Activated naive CD4-positive, alpha-beta T cell treated with anti-CD3 and anti-CD28 coated beads, Interleukin-2, amount 10 ng/mL, durations not matched to agents 7 days and 5 days (primary cell): ENCODE measurements at regions not wholly inside any gene's neighbourhood (a gene's known extent, or its start where the extent isn't known, plus 50 kb on each side); places are given as distances from the start of the nearest gene placed in this dataset.
"Not testable (repeated sequence)": the region's sequence is repeated elsewhere in the genome, so short reads cannot be mapped to it uniquely, and the experiment has no call there.

ENCODE experiments used
- CTCF ChIA-PET: fragments of 350-600 bp; sonication (Branson Sonifier 250); formaldehyde crosslinking; loops from one replicate; lab custom pipeline; 2021; ENCODE audit warnings: antibody characterized with exemption; lab: Charles Lee
- DNase-seq: peaks from one replicate; pipeline ENCODE4 v3.0.0-alpha.2; 2020
- H3K27ac Mint-ChIP-seq: one replicate; pipeline ENCODE4 v1.8.0; 2021; ENCODE audit warnings: mild to moderate bottlenecking, moderate library complexity, mixed read lengths
- H3K27me3 Mint-ChIP-seq: one replicate; pipeline ENCODE4 v1.8.0; 2021; ENCODE audit warnings: mild to moderate bottlenecking, mixed read lengths
- H3K36me3 Mint-ChIP-seq: one replicate; pipeline ENCODE4 v1.8.0; 2021; ENCODE audit warnings: mixed read lengths
- H3K4me1 Mint-ChIP-seq: one replicate; pipeline ENCODE4 v1.8.0; 2021; ENCODE audit warnings: mixed read lengths
- H3K4me3 Mint-ChIP-seq: one replicate; pipeline ENCODE4 v1.8.0; 2021; ENCODE audit warnings: mild to moderate bottlenecking, moderate library complexity, mixed read lengths
- H3K9me3 Mint-ChIP-seq: one replicate; pipeline ENCODE4 v1.8.0; 2021; ENCODE audit warnings: mixed read lengths

DNA sequence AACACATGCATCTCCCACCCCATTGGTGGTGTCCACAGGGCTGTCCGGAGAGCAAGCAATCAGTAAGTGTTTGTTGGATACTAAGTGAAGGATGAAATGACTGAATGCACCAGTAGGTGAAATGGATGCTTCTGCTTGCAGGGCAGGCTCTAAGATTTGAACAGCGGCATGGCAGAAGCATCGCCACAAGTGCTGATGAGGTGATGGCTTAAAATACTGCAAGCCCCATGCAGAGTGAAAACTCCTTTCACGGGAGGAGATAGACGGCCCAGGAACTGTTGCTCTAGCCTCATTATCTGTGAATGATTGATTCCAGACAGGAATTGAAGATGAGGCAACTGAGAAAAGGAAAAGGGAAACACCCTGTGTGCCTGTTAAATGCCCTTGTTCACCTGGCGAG lies 158.9 kb downstream of the LY86 start:
- CTCF ChIA-PET = no interaction called here
- H3K27ac Mint-ChIP-seq = no peak overlapping the region
- no peak overlapping the region for H3K4me3 Mint-ChIP-seq
- no peak for DNase-seq
- peaks cover 50% of the 10 kb centered on the region for H3K27me3 Mint-ChIP-seq
- H3K36me3 Mint-ChIP-seq = no peaks in the 10 kb centered on the region
- H3K9me3 Mint-ChIP-seq = peaks cover 3% of the 10 kb centered on the region
- peaks cover 31% of the 10 kb centered on the region for H3K4me1 Mint-ChIP-seq

DNA sequence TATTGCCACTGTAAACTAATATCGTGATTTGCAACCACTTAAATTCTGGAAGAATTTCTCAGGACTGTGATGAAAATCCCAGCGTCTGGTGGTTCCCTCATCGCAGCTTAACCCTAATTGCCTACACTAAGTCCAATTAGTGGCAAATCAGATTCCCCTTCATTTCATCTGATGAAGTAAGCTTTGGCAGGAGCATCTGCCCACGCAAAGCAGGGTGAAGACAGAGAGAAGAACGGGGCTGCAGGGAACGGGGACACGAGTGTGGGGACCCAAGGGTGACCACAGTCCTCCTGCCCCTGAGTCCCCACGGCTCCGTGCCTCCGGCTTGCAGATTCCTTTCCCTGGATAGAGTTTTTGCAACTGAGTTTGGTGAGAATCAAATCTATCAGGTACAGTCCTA lies 159.5 kb downstream of the LY86 start:
- CTCF ChIA-PET = interaction anchor here (0.6 kb wide), 1 partner anchor 429 kb away, joined by 5 read pairs; no protein-coding TSS in a partner anchor
- no peak for DNase-seq
- peaks cover 3% of the 10 kb centered on the region for H3K9me3 Mint-ChIP-seq
- H3K4me3 Mint-ChIP-seq = no peak overlapping the region
- H3K4me1 Mint-ChIP-seq = peaks cover 31% of the 10 kb centered on the region
- H3K27ac Mint-ChIP-seq = no peak overlapping the region
- H3K27me3 Mint-ChIP-seq = peaks cover 44% of the 10 kb centered on the region
- H3K36me3 Mint-ChIP-seq = no peaks in the 10 kb centered on the region

DNA sequence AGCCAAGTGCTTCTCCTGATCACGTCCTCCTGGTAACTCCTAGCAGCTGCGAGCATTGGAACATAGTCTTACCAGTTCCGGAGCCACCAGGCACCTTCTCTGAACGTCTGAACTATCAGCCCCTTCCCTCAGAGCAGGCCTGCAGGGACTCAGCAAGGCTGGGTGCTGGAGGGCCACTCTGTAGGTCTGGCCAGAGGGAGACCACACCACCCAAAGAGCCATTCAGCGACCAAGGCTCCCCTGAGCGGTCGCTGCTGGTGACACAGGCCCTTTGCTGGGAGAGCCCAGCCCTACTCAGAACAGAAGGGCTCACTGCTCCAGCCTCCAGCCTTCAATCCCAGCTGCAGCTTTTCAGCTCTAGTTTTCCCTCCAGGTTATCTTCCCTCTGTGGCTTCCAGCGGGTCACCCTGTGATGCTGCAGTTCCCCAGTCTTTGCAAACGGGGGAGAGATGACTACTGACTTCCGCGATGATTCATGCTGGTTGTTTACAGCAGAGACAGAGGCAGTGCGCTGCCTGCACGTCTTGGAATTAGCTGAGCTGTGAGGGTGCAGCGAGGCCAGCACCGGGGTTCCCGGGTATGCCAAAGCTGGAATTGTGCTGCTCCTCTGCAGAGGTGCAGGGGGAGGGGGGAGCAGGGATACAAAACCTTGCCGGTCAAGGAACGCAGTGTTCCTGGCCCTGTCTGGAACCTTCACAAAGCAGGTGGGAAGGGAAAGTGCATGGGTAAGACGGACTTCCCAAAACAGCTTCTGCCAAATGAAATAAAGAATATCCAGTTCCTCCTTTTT lies 161.4 kb downstream of the LY86 start:
- DNase-seq = peak; percentile 63
- Mint-ChIP-seq H3K27ac (peak overlapping the region; percentile 80), H3K4me3 (peak overlapping the region; percentile 42), H3K36me3 (no peaks in the 10 kb centered on the region), H3K27me3 (peaks cover 35% of the 10 kb centered on the region), H3K9me3 (peaks cover 3% of the 10 kb centered on the region), H3K4me1 (peaks cover 31% of the 10 kb centered on the region)
- CTCF ChIA-PET = interaction anchor here (0.7 to 2.0 kb wide), 8 partner anchors 9 to 562 kb away, joined by 3 to 11 read pairs (median 5); no protein-coding TSS in a partner anchor

DNA sequence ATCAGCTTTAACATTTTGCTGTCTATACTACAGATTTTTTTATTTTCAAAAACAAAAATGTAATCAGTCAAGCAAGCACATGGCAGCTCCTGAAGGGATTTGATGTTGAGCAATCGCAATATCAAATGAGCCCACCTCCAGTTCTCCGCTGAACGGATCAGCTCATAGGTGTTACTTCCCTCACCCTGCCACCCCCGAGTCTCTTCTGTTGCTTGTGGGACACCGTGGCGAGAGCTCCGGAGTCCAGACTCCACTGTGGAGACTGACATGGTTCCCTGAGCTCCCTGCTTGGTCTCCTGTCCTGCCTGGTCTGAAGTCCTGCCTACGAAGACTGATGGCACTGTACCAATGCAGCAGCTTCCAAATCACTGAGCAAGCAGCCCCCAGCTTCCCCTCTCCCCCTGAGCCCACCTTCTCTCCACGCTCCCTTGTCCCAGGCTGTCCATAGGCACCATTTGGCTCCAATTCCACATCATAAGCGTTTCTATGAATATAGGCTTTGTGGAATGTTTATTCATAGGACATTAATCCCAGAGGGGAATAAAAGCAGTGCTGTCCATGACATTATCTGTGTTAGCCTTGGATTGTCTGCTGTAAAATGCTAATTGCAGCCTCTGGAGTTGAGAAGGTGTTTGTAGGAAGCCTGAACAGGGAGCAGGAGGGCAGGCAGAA lies 162.2 kb downstream of the LY86 start:
- Mint-ChIP-seq H3K27ac (peak overlapping the region; percentile 20), H3K36me3 (no peaks in the 10 kb centered on the region), H3K4me1 (peaks cover 31% of the 10 kb centered on the region), H3K9me3 (no peaks in the 10 kb centered on the region), H3K4me3 (no peak overlapping the region), H3K27me3 (peaks cover 34% of the 10 kb centered on the region)
- CTCF ChIA-PET = interaction anchor here (0.6 to 2.0 kb wide), 9 partner anchors 9 to 561 kb away, joined by 3 to 11 read pairs (median 4); no protein-coding TSS in a partner anchor
- no peak for DNase-seq

DNA sequence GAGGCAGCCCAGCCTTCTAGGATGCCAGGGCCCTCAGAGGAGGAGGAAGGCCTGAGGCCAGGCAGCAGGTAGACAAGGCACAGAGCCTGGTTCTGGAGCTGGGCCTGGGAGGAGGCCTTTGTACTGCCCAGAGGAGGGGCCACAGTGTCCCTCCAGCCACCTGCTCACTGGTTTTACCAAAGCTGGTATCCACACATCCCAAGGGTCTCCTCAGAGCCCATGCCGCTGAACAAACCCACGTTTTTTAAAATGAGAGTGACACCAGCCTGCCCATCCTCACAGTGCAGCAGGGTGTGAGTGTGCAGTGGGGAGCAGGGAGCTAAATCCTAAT lies 162.7 kb downstream of the LY86 start:
- Mint-ChIP-seq H3K4me1 (peaks cover 31% of the 10 kb centered on the region), H3K36me3 (no peaks in the 10 kb centered on the region), H3K9me3 (no peaks in the 10 kb centered on the region), H3K27ac (peak overlapping the region; percentile 74), H3K27me3 (peaks cover 35% of the 10 kb centered on the region), H3K4me3 (no peak overlapping the region)
- DNase-seq = no peak
- CTCF ChIA-PET = interaction anchor here (0.6 to 2.0 kb wide), 6 partner anchors 8 to 228 kb away, joined by 3 to 11 read pairs (median 5); no protein-coding TSS in a partner anchor

DNA sequence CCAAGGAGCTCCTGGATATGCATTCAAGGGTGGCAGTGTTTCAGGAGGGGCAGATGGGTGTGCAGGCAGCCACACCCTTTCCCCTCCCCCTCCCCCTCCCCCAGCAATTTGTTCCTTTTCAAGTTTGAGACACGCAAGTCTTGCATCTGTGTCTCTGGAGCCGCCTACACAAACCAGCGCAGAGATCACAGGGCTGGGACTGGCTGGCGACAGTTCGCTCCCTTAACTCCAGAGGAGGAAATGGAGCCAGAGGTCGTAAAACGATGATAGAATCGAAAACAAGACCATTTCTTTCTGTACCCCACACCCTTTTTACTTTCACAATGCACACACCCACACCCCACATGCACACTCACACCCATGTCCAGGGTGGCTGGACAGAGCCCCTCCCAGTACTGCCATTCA lies 163.1 kb downstream of the LY86 start:
- no peaks in the 10 kb centered on the region for H3K9me3 Mint-ChIP-seq

DNA sequence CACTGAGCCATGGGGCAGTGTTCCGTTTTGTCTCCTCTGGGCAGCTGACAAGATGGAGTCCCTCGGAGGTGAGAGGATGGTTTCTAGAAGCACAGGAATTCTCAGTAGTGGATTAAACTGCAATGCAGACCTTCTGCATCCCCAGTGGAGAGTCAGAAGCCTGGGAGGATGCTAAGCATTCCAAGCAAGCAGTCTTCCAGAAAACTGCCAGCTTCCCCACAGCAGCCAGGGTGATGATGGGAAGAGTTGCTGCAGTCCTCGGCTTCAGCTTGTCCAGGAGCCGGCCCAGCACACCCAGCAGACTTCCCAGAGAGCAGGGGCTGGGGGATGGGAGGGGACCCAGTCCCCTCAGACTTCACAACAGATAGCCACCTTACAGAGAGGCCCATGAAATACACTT lies 163.6 kb downstream of the LY86 start:
- CTCF ChIA-PET = interaction anchor here (0.6 to 1.9 kb wide), 4 partner anchors 9 to 191 kb away, joined by 3 to 6 read pairs (median 4); no protein-coding TSS in a partner anchor
- Mint-ChIP-seq H3K4me3 (no peak overlapping the region), H3K4me1 (peaks cover 34% of the 10 kb centered on the region), H3K27me3 (peaks cover 28% of the 10 kb centered on the region), H3K27ac (peak overlapping the region; percentile 74), H3K36me3 (no peaks in the 10 kb centered on the region), H3K9me3 (no peaks in the 10 kb centered on the region)
- DNase-seq = no peak

More for the DNA sequence above, 163.1 kb downstream of the LY86 start:
- Mint-ChIP-seq H3K4me1 (peaks cover 34% of the 10 kb centered on the region), H3K27me3 (peaks cover 31% of the 10 kb centered on the region), H3K36me3 (no peaks in the 10 kb centered on the region), H3K4me3 (no peak overlapping the region), H3K27ac (peak overlapping the region; percentile 74)
- CTCF ChIA-PET = interaction anchor here (0.6 to 2.0 kb wide), 7 partner anchors 8 to 228 kb away, joined by 3 to 11 read pairs (median 4); no protein-coding TSS in a partner anchor
- peak; percentile 54 for DNase-seq

DNA sequence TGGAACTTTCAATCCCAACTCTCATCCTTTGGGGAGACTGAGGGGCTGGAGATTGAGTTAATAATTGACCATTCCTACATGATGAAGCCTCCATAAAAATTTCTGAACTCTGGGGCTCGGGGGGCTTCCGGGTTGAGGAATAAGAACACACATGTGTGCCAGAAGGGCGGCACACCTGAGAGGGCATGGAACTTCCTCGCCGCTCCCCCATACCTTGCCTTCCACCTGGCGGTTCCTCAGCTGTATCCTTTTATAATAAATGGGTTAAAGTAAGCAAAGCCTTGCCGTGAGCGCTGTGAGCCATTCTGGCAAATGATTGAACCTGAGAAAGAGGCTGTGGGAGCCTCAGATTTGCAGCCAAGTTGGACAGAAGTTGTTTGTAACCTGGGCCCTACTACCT lies 164.8 kb downstream of the LY86 start:
- DNase-seq = no peak
- CTCF ChIA-PET = interaction anchor here (1.4 kb wide), 1 partner anchor 8 kb away, joined by 3 read pairs; no protein-coding TSS in a partner anchor
- Mint-ChIP-seq H3K4me1 (peaks cover 34% of the 10 kb centered on the region), H3K27me3 (peaks cover 28% of the 10 kb centered on the region), H3K9me3 (no peaks in the 10 kb centered on the region), H3K4me3 (no peak overlapping the region), H3K27ac (no peak overlapping the region), H3K36me3 (no peaks in the 10 kb centered on the region)

DNA sequence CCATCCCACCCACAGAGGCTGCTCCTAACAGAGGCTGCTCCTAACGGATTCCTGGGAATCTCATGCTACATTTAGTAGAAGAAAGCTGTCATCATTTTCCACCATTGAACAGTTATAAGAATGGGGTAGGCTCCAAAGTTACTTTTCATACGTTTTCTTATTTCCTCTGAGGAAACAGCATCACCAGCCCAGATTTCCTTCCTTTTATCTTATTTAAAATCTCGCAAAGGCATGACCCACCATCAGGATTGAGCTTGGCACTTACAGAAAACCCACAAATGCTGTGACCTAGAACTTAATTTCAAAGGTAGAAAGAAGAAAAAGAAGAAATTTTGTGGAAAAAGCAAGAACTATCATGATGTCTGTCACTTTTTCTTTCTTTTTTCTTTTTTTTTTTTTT lies 168.0 kb downstream of the LY86 start:
- no peaks in the 10 kb centered on the region for H3K36me3 Mint-ChIP-seq
- no peak for DNase-seq
- H3K4me3 Mint-ChIP-seq = no peak overlapping the region
- H3K9me3 Mint-ChIP-seq = no peaks in the 10 kb centered on the region
- H3K27me3 Mint-ChIP-seq = peaks cover 31% of the 10 kb centered on the region
- CTCF ChIA-PET = interaction anchor here (0.6 kb wide), 1 partner anchor 97 kb away, joined by 4 read pairs; no protein-coding TSS in a partner anchor
- H3K27ac Mint-ChIP-seq = no peak overlapping the region
- peaks cover 15% of the 10 kb centered on the region for H3K4me1 Mint-ChIP-seq

DNA sequence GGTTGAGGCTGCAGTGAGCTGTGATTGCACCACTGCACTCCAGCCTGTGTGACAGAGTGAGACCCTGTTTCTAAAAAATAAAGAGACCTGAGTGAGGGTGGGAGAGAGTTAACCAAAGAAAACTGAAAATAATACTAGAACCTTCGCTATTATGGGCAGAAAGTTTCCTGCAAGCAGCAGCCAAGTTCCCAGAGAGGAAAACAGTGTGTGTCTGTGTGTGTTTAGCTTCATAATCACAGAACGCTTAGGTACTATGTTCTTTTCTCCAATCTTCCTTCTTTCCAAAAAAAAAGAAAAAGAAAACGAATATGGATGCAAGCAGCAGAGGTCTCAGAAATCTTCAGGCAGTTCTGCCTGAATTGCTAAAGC lies 170.0 kb downstream of the LY86 start:
- H3K9me3 Mint-ChIP-seq = no peaks in the 10 kb centered on the region
- no peak overlapping the region for H3K27ac Mint-ChIP-seq
- H3K4me1 Mint-ChIP-seq = peaks cover 3% of the 10 kb centered on the region
- DNase-seq = no peak
- H3K4me3 Mint-ChIP-seq = no peak overlapping the region
- peaks cover 24% of the 10 kb centered on the region for H3K27me3 Mint-ChIP-seq
- no peaks in the 10 kb centered on the region for H3K36me3 Mint-ChIP-seq
- CTCF ChIA-PET = interaction anchor here (1.0 to 1.9 kb wide), 10 partner anchors 8 to 485 kb away, joined by 3 to 11 read pairs (median 4); no protein-coding TSS in a partner anchor

DNA sequence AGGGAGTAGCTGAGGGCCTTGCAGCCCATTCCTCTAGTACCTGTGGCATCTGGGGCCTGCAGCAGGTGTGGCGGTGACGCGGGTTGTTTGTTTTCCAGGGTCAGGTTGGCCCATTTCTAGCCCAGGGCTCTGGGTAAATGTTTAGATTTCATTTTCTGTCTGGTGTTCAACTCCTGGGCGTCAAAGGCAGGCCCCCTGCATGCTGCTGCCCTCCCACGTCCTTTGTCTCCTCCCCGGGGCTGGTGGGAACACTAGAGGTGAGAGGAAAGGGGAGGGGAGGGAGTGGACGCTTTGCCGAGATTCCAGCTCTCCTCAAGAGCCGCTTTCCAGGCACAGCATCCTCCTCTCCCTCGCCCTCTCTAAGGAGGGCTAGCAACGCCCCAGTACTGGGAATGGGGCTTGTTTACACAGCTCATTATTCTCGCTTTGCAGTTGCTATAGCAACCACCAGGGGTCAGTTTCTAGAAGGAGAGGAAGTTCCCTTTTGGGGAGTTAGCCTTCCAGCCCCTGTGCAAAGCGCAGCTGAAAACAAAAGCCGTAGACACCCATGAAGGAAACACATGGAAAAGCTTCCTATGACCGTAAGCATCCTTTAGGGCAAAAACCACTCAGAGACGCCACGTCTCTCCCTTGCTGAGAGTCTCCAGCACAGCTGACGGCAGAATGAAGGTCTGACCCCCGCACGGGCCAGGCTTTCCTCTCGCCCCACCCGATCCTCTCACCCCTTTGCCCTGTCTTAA lies 170.6 kb downstream of the LY86 start:
- peaks cover 24% of the 10 kb centered on the region for H3K27me3 Mint-ChIP-seq
- H3K36me3 Mint-ChIP-seq = no peaks in the 10 kb centered on the region

DNA sequence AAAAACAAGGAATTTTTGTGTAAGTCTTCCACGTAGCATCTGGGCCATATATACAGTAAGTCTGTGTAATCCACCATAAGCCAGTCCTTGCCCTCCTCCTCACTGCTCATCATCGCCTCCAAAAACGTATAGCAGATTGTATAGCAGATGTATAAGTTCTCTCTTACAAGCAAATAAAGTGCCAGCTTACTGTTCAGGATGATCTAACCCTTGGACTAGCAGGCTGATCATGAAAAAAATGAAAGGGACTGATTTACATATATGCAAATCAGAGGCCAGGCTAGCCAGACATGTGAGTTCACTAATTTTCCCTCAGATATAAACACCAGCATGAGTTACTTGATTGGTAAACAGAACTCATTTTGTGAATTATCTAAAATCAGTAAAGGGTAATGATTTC lies 171.5 kb downstream of the LY86 start:
- no peak overlapping the region for H3K4me3 Mint-ChIP-seq
- DNase-seq = no peak
- peaks cover 3% of the 10 kb centered on the region for H3K4me1 Mint-ChIP-seq
- H3K27ac Mint-ChIP-seq = no peak overlapping the region
- peaks cover 29% of the 10 kb centered on the region for H3K27me3 Mint-ChIP-seq
- H3K36me3 Mint-ChIP-seq = no peaks in the 10 kb centered on the region
- CTCF ChIA-PET = interaction anchor here (0.8 to 1.9 kb wide), 6 partner anchors 9 to 102 kb away, joined by 3 to 11 read pairs (median 4); no protein-coding TSS in a partner anchor
- no peaks in the 10 kb centered on the region for H3K9me3 Mint-ChIP-seq

More for the DNA sequence above, 170.6 kb downstream of the LY86 start:
- CTCF ChIA-PET = interaction anchor here (1.0 to 1.9 kb wide), 11 partner anchors 8 to 485 kb away, joined by 3 to 11 read pairs (median 4); no protein-coding TSS in a partner anchor
- Mint-ChIP-seq H3K4me1 (peaks cover 3% of the 10 kb centered on the region), H3K9me3 (no peaks in the 10 kb centered on the region), H3K4me3 (no peak overlapping the region), H3K27ac (no peak overlapping the region)
- peak; percentile 38 for DNase-seq

DNA sequence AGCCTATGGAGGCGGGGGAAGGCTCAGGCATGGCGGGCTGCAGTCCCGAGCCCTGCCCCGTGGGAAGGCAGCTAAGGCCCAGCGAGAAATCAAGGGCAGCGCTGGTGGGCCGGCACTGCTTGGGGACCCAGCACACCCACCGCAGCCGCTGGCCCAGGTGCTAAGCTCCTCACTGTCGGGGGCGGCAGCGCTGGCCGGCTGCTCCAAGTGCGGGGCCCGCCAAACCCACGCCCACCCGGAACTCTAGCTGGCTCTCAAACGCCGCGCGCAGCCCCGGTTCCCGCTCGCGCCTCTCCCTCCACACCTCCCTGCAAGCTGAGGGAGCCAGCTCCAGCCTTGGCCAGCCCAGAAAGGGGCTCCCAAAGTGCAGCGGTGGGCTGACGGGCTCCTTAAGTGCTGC lies 174.0 kb downstream of the LY86 start:
- CTCF ChIA-PET, H3K27ac Mint-ChIP-seq: not testable (repeated sequence)

More for the DNA sequence above, 174.0 kb downstream of the LY86 start:
- not testable (repeated sequence) for DNase-seq, H3K36me3 Mint-ChIP-seq, H3K4me1 Mint-ChIP-seq, H3K9me3 Mint-ChIP-seq, H3K4me3 Mint-ChIP-seq
- peaks cover 29% of the 10 kb centered on the region for H3K27me3 Mint-ChIP-seq
